ENCODE measurements at regions not wholly inside any gene's neighbourhood (a gene's known extent, or its start where the extent isn't known, plus 50 kb on each side); places are given as distances from the start of the nearest gene placed in this dataset.

- H3K27ac Mint-ChIP-seq: no peak overlapping the region
- no peaks in the 10 kb centered on the region for H3K9me3 Mint-ChIP-seq
- H3K36me3 Mint-ChIP-seq (ENCODE audit: low read depth): no peaks in the 10 kb centered on the region
- no peaks in the 10 kb centered on the region for H3K4me1 Mint-ChIP-seq
- no peak overlapping the region for H3K4me3 Mint-ChIP-seq
- no peak for TF ChIP-seq CTCF (IDR thresholded peaks at IDR 0.05; ENCODE audit: unreplicated experiment in 3 of 3)
- H3K27me3 Mint-ChIP-seq (ENCODE audit: low read depth): no peaks in the 10 kb centered on the region
Measured at GRCh38 chr3:94617312-94617711, 554.5 kb downstream of the NSUN3 start.

- Mint-ChIP-seq H3K27ac (no peak overlapping the region), H3K4me3 (no peak overlapping the region), H3K36me3 (ENCODE audit: low read depth) (no peaks in the 10 kb centered on the region), H3K4me1 (no peaks in the 10 kb centered on the region), H3K27me3 (ENCODE audit: low read depth) (no peaks in the 10 kb centered on the region), H3K9me3 (no peaks in the 10 kb centered on the region)
- TF ChIP-seq CTCF (IDR thresholded peaks at IDR 0.05; ENCODE audit: unreplicated experiment in 3 of 3): no peak
Measured at GRCh38 chr3:94619643-94620042, 556.8 kb downstream of the NSUN3 start.

- Mint-ChIP-seq H3K27ac (no peak overlapping the region), H3K27me3 (ENCODE audit: low read depth) (no peaks in the 10 kb centered on the region), H3K4me3 (no peak overlapping the region), H3K36me3 (ENCODE audit: low read depth) (no peaks in the 10 kb centered on the region), H3K4me1 (no peaks in the 10 kb centered on the region), H3K9me3 (no peaks in the 10 kb centered on the region)
- no peak for TF ChIP-seq CTCF (IDR thresholded peaks at IDR 0.05; ENCODE audit: unreplicated experiment in 3 of 3)
Measured at GRCh38 chr3:94626573-94626972, 563.7 kb downstream of the NSUN3 start.

GRCh38 chr3:94627689-94628088 lies 564.8 kb downstream of the NSUN3 start:
- no peak overlapping the region for H3K4me3 Mint-ChIP-seq
- H3K36me3 Mint-ChIP-seq (ENCODE audit: low read depth): no peaks in the 10 kb centered on the region
- TF ChIP-seq CTCF (IDR thresholded peaks at IDR 0.05; ENCODE audit: unreplicated experiment in 3 of 3): no peak
- peaks cover 4% of the 10 kb centered on the region for H3K9me3 Mint-ChIP-seq
- H3K4me1 Mint-ChIP-seq: no peaks in the 10 kb centered on the region
- H3K27ac Mint-ChIP-seq: no peak overlapping the region
- no peaks in the 10 kb centered on the region for H3K27me3 Mint-ChIP-seq (ENCODE audit: low read depth)

- Mint-ChIP-seq H3K27ac (no peak overlapping the region), H3K4me1 (no peaks in the 10 kb centered on the region), H3K27me3 (ENCODE audit: low read depth) (no peaks in the 10 kb centered on the region), H3K9me3 (peaks cover 4% of the 10 kb centered on the region), H3K4me3 (no peak overlapping the region), H3K36me3 (ENCODE audit: low read depth) (peaks cover under 1% of the 10 kb centered on the region)
- no peak for TF ChIP-seq CTCF (IDR thresholded peaks at IDR 0.05; ENCODE audit: unreplicated experiment in 3 of 3)
Measured at GRCh38 chr3:94643400-94643799, 580.5 kb downstream of the NSUN3 start.

GRCh38 chr3:94645790-94646189 lies 582.9 kb downstream of the NSUN3 start:
- H3K4me1 Mint-ChIP-seq: no peaks in the 10 kb centered on the region
- no peaks in the 10 kb centered on the region for H3K27me3 Mint-ChIP-seq (ENCODE audit: low read depth)
- no peak for TF ChIP-seq CTCF (IDR thresholded peaks at IDR 0.05; ENCODE audit: unreplicated experiment in 3 of 3)
- no peak overlapping the region for H3K27ac Mint-ChIP-seq
- H3K36me3 Mint-ChIP-seq (ENCODE audit: low read depth): peaks cover 5% of the 10 kb centered on the region
- H3K9me3 Mint-ChIP-seq: peaks cover 5% of the 10 kb centered on the region
- H3K4me3 Mint-ChIP-seq: no peak overlapping the region
